HG03432 (cell line): ENCODE measurements at regions not wholly inside any gene's neighbourhood (a gene's known extent, or its start where the extent isn't known, plus 50 kb on each side); places are given as distances from the start of the nearest gene placed in this dataset.

Experiments
- ATAC-seq: cut with Tn5 transposase; IDR thresholded peaks from one replicate; pipeline ENCODE4 v1.9.1; 2021; ENCODE audit warnings: mild to moderate bottlenecking, moderate library complexity; ENCODE audit not compliant: unreplicated experiment

DNA sequence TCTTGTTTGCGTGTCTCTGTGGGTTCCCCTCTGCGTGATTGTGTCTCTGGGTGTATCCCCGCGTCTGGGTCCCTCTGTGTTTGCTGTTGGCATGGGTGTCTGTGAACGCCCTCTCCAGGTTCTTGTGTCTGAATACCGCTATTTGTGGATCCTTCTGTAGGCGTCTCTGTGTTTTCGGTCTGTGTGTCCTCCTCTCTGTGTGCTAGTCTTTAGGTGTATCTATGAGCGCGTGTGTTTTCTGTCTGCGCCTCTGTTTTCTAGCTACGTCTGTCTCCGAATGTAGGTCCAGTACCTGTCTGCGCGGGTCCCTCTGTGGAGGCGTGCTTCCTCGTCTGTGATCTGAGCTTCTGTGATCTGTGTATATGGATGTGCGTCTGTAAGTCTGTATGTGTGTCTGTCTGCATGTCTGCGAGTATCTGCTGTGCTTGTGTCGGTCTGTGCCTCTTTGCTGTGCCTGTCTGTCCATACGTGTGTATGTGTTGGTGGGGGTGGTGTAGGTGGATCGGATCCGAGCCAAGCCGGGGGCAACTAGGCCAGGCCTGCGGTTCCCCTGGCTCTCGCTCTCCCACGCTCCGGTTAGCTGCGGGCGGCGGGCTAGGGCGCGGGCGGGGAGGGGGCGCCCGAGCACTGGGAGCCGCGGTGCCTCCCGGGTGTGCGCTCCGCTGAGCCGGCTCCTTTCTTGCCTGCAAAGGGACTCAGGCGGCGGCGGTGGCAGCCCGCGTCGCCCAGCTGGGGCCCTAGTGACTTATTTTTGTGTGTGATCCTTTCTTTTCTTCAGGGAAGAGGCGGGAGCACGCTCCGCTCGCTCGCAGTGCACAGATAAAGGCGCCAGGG lies 105.3 kb upstream of the E2F8 start:
- peak; percentile 44 for ATAC-seq

- peak; percentile 40 for ATAC-seq
Observed at GRCh38 chr11:19345519-19345847, 104.7 kb upstream of the E2F8 start.

GRCh38 chr11:19344661-19345518 lies 104.1 kb upstream of the E2F8 start:
- ATAC-seq: peak; percentile 70

DNA sequence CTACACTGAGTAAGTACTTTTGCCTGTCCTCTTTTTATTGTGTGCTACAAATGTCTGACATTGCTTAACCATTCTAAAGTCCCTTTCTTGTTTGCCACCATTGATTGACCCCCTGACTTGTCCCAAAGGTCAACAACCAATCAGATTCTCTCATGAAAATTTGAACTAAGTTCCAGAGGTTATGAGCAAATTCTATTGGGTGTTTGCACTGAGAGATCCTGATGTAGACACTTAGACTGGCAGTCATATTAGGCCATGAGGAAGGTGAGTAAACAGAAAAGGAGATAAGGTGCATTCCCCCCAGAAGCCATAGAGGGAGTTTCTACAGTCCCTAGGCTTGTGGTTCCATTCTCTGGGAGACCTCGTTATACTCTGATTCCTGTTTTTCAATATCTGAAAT lies 101.3 kb upstream of the E2F8 start:
- no peak for ATAC-seq

- ATAC-seq: no peak
Observed at GRCh38 chr11:19338375-19338774, 97.6 kb upstream of the E2F8 start.

- ATAC-seq: no peak
Observed at GRCh38 chr11:19337779-19338178, 97.0 kb upstream of the E2F8 start.

- ATAC-seq: no peak
Observed at GRCh38 chr11:19336331-19336730, 95.6 kb upstream of the E2F8 start.

DNA sequence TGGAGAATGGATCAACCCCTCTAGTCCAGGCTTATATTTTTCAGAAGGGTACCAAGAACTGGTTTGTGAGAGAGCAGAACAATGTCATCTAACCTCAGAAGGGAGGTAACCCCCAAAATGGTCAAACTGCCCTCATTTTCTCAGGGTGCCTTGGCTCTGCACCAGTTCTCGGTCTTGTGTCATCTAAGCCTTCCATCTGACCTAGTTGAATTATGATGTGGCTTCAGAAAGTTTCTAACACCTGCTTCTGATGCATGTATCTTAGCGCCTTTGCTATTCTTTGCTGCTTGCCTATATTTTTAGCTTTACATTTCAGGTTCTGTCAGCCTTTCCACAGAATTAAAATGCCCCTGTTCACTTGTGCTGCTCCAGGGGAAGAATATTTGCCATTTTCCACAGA lies 91.7 kb upstream of the E2F8 start:
- ATAC-seq: peak; percentile 91

GRCh38 chr11:19330416-19330815 lies 89.7 kb upstream of the E2F8 start:
- ATAC-seq: no peak

GRCh38 chr11:19329970-19330369 lies 89.2 kb upstream of the E2F8 start:
- ATAC-seq: no peak

DNA sequence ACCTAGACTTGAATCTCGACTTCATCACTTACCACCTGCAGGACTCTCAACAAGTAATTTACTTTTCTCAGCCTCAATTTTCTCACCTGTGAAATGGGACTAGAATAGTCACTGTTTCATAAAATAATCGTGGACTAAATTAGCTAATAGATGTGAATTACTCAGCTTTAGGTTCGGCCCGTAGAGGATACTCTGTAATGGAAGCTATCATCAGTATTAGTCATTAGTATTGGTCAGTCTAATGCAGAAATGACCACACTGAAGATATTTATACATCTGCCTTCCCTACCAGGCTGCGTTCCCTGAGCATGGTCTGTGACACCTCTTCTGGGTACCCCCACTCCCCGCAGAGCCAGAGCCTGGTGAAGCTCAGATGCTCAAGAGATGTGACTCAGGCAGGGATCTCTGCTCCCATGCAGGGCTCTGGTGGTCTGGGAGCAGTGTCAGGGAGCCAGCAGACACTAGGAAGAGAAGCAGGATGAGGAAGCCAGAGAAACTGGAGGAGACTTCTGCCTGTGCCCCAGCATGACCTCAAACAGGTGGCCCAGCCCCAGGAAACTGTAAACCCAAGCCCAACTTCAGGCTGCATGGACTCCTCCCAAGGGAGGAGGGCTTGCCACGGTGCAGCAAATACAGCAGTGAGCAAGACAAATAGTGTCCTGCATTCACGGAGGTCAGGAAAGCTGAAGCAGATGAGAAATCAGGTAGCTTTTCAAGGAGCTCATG lies 88.0 kb upstream of the E2F8 start:
- ATAC-seq: no peak

DNA sequence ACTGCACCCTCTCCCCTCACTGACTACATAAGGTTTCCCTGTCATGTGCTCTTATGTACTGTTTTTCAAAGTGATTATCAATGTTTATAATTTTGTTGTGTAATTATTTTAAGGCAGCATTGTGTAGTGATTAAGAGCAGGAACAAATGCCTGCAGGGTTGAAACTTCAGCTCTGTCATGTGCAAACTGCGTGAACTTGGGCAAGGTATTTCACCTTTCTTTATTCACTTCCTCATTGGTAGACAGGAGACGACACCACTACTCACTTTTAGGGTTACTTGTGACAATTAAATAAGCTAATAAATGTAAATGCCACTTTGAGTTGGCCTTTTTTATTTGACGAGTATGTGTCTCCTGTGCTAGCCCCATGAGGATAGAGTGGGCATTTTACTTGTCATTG lies 86.5 kb upstream of the E2F8 start:
- no peak for ATAC-seq

DNA sequence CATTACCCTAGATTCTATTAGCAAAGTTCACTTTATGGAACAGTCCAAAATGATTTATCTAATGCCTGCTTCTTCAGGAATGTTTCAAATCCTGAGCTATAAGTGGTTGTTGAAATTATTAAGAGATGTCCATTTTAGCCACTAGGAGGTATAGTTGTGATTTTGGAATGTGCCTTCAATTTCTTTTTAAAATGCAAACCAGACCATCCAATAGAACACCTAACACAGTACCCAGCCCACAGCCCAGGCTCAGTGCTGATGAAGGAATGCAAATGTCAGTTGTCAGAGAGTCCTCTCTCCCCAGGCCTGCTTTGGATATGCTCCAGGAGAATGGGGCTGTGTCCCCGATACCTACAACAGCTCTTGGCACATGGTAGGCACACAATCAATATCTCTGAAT lies 85.8 kb upstream of the E2F8 start:
- ATAC-seq: no peak

DNA sequence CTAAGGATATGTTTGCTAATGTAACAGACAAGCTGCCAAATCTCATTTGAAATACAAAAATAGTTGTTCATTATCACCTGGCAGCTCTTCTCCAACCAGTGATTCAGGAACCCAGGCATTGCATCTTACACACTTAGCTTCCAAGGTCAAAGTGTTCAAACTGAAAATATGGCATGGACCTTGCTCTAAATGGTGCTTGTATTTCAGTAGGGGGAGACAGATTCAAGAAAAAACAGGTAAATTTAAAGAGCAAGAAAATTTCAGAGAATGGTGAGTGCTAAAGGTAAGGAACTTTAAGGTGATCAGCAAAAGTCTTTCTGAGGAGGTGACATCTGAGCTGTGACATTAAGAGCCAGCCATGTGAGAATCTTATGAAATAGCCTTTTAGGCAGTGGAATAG lies 82.8 kb upstream of the E2F8 start:
- no peak for ATAC-seq

DNA sequence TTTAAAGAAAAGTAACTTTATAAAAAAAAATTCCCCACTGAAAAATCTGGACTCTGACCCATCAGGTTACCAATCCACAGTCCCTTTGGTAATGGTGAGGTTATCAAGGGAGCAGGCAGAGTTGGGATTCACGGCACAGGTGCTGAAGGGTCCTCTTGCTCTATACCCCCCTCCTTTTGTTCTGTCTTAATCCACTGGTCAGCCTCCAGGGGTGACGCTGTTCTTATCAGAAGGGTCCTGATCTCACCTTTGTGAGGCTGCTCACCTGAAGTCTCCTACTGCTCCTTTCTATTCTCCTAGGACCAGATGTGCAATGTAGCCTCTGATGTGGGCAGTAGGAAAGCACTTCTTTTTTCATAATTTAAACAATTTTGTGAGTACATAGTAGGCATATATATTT lies 80.6 kb upstream of the E2F8 start:
- no peak for ATAC-seq

DNA sequence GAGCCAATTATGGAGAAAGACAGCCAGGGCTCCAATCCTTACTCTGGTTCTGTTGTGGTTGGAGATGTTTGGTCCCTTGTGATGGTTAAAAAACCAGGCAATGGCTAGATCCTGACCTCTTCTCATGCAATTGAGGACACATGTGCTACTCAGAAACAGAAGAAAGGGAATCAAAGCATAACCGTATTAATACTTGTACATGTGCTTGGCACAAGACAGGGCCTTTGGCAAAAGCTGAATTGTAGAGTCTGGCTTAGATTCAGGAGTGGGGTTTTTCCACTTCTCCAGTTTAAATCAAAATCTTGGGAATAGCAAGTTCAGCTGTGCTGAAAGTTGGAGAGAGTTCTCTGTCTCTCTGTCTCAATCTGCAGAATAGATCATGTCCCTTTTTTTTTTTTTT lies 80.1 kb upstream of the E2F8 start:
- ATAC-seq: no peak

DNA sequence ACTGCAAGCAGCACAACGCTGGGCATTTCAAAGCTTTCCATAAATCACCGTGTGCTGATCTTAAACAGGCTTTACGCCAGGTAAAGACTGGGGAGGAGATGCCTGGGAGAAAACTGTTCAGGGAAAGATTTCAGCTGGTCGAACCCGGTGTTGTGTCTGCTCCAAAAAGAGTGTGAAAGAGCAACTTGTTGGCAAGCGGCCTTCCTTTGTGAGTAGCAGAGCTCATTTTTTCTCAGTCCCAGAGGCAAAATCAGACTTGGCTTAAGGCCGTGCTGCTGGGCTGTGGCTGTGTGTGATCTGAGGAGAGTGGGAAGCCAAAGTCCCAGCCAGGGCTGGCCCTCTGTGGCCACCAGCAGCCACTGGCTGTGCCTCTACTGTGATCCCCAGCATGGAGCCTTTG lies 75.7 kb upstream of the E2F8 start:
- no peak for ATAC-seq

- ATAC-seq: no peak
Observed at GRCh38 chr11:19315511-19315910, 74.8 kb upstream of the E2F8 start.

DNA sequence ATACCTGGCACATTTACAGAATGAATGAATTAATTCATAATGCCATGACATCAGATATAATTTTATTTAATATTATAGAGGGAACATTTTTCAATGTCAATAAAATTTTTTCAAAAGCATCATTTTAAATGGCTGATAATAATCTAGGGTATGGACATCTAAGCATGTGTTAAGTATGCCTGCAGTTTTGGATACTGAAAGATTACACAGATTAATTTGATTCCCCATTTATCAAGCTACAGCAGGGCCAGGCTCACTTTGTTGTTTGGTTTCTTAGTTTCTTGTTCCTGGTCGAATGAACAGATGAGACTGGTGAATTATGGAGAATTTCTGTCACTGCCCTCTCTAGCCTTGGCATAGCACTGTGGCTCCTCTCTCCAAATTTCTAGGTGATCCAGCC lies 72.4 kb upstream of the E2F8 start:
- ATAC-seq: no peak

DNA sequence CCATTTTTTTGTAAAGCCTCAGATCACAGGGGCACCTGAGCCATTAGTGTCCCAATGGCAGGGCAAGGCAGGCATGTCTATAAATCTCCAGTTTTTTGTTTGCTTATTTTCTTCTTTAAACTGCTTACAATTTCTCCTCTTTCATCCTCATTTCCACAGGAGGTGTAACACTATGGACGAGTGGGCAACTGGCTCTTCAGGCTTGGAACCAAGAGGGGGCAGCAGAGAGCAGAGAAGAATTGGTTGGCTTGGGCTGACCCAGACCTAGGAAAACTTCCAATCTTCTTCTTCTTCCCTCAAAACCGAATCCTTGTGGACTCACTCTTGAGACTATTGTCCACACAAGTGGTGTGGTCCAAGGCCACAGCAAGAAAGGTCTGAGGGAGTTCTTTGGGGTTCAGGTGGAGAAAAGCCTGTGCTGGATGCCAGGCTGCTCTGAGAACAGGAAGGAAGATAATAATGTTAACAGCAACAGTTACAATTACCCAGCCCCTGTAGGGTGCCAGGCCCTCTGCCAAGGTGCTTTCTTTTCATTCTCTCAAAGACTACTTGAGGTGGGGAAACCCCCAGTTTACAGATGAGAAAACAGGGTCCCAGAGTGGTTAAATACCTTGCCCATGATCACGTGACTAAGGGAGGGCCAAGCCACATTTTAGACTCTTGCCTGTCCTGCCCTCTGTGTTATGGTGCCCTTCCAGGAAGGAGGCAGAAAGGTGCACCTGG lies 70.7 kb upstream of the E2F8 start:
- peak; percentile 81 for ATAC-seq

- no peak for ATAC-seq
Observed at GRCh38 chr11:19307498-19307897, 66.8 kb upstream of the E2F8 start.
